HG02870 (cell line): ENCODE measurements at regions not wholly inside any gene's neighbourhood (a gene's known extent, or its start where the extent isn't known, plus 50 kb on each side); places are given as distances from the start of the nearest gene placed in this dataset.

ENCODE experiments used
- ATAC-seq: cut with Tn5 transposase; IDR thresholded peaks from one replicate; pipeline ENCODE4 v1.9.1; 2021; ENCODE audit warnings: mild to moderate bottlenecking, moderate library complexity; ENCODE audit not compliant: unreplicated experiment

GRCh38 chr3:14307656-14308302, 94.6 kb upstream of the SLC6A6 start:
- ATAC-seq, result no peak

GRCh38 chr3:14311729-14312128, 90.7 kb upstream of the SLC6A6 start:
- ATAC-seq, result no peak

GRCh38 chr3:14312375-14312774, 90.0 kb upstream of the SLC6A6 start:
- ATAC-seq, result no peak

GRCh38 chr3:14317057-14317553, 85.3 kb upstream of the SLC6A6 start:
- ATAC-seq, result no peak

GRCh38 chr3:14318646-14319045, 83.8 kb upstream of the SLC6A6 start:
- ATAC-seq, result no peak

- ATAC-seq, result peak; percentile 86
Measured at GRCh38 chr3:14319654-14320182, 82.7 kb upstream of the SLC6A6 start.

GRCh38 chr3:14320219-14320618, 82.2 kb upstream of the SLC6A6 start:
- ATAC-seq, result no peak

- ATAC-seq, result no peak
Measured at GRCh38 chr3:14322001-14322400, 80.4 kb upstream of the SLC6A6 start.

- ATAC-seq, result no peak
Measured at GRCh38 chr3:14322667-14323295, 79.6 kb upstream of the SLC6A6 start.

- ATAC-seq, result no peak
Measured at GRCh38 chr3:14323401-14324223, 78.8 kb upstream of the SLC6A6 start.

- no peak for ATAC-seq
Measured at GRCh38 chr3:14324224-14324944, 78.0 kb upstream of the SLC6A6 start.

GRCh38 chr3:14328422-14328821, 74.0 kb upstream of the SLC6A6 start:
- ATAC-seq, result no peak

- ATAC-seq, result no peak
Measured at GRCh38 chr3:14329116-14329830, 73.1 kb upstream of the SLC6A6 start.

- ATAC-seq, result no peak
Measured at GRCh38 chr3:14329842-14330241, 72.6 kb upstream of the SLC6A6 start.

GRCh38 chr3:14330508-14330907, 71.9 kb upstream of the SLC6A6 start:
- no peak for ATAC-seq

- no peak for ATAC-seq
Measured at GRCh38 chr3:14331251-14331650, 71.2 kb upstream of the SLC6A6 start.

GRCh38 chr3:14332392-14332791, 70.0 kb upstream of the SLC6A6 start:
- ATAC-seq, result no peak

GRCh38 chr3:14333215-14333614, 69.2 kb upstream of the SLC6A6 start:
- ATAC-seq, result no peak

- no peak for ATAC-seq
Measured at GRCh38 chr3:14333621-14334020, 68.8 kb upstream of the SLC6A6 start.

GRCh38 chr3:14334136-14334535, 68.3 kb upstream of the SLC6A6 start:
- ATAC-seq, result no peak
